K562 (cell line): ENCODE measurements at regions not wholly inside any gene's neighbourhood (a gene's known extent, or its start where the extent isn't known, plus 50 kb on each side); places are given as distances from the start of the nearest gene placed in this dataset.

Experiments
- CCAR2 ChIP-seq: fragments of 200-400 bp; formaldehyde crosslinking; IDR thresholded peaks from 2 replicates; pipeline ENCODE4 v1.6.1; 2017; ENCODE audit warnings: mild to moderate bottlenecking, low read depth, low read length
- NR4A1 ChIP-seq, 2 experiments: fragments of 250-450 bp in 1 of 2; fragments of 450-650 bp in 1 of 2; sonication (Bioruptor Pico) in 1 of 2; IDR thresholded peaks; 2 replicates each; pipeline versions ENCODE4 v1.4.0 to v1.6.1; 2016 to 2020; ENCODE audit warnings: mild to moderate bottlenecking in 2 of 2, missing compliant biosample characterization in 1 of 2, missing genetic modification characterization in 1 of 2, moderate library complexity in 1 of 2
- RAD21 ChIP-seq, 2 experiments: fragments of 250-450 bp in 1 of 2; fragments of 450-650 bp in 1 of 2; sonication (Bioruptor Pico) in 1 of 2; formaldehyde crosslinking in 1 of 2; IDR thresholded peaks in 1 of 2; conservative IDR thresholded peaks in 1 of 2; 2 replicates each; pipeline versions ENCODE4 v1.4.0 to v1.8.0; 2020 to 2022; ENCODE audit warnings: mild to moderate bottlenecking in 2 of 2, moderate library complexity in 1 of 2
- SMARCE1 ChIP-seq: fragments of 450-650 bp; IDR thresholded peaks from 2 replicates; pipeline ENCODE4 v1.7.1; 2016; ENCODE audit warnings: mild to moderate bottlenecking
- TCF3 ChIP-seq: sonication (generic); formaldehyde crosslinking; IDR thresholded peaks from 2 replicates; pipeline ENCODE4 v1.4.0; 2020; ENCODE audit warnings: mild to moderate bottlenecking, missing genetic modification reagents
- TCF7 ChIP-seq: sonication (generic); IDR thresholded peaks from 2 replicates; pipeline ENCODE4 v1.6.1; 2016; ENCODE audit warnings: antibody characterized with exemption, borderline replicate concordance
- TEAD4 ChIP-seq, 2 experiments: sonication (generic) in 1 of 2; formaldehyde crosslinking in 1 of 2; IDR thresholded peaks; 2 replicates each; pipeline versions ENCODE4 v1.6.1 to v1.8.0; 2012 to 2022; ENCODE audit warnings: borderline replicate concordance in 1 of 2, inconsistent platforms in 1 of 2, low read length in 1 of 2, mild to moderate bottlenecking in 1 of 2, missing genetic modification reagents in 1 of 2
- ZNF354B ChIP-seq: fragments of 250-450 bp; sonication (Bioruptor Pico); IDR thresholded peaks from 2 replicates; pipeline ENCODE4 v1.4.0; 2020
- TF ChIP-seq, protein P1 (sequence below): fragments of 250-450 bp; sonication (Bioruptor Pico); IDR thresholded peaks from 2 replicates; pipeline ENCODE4 v1.5.1; 2021; ENCODE audit warnings: mild to moderate bottlenecking
- TF ChIP-seq, protein P2 (sequence below), 3 experiments: fragments of 200-800 bp in 1 of 3; fragments of 250-450 bp in 1 of 3; fragments of 450-650 bp in 1 of 3; sonication (Bioruptor Pico) in 1 of 3; sonication (Bioruptor generic) in 1 of 3; formaldehyde crosslinking in 1 of 3; IDR thresholded peaks; 2 replicates each; pipeline versions ENCODE4 v1.6.1 to v1.8.0; 2016 to 2022; ENCODE audit warnings: mild to moderate bottlenecking in 2 of 3, missing genetic modification characterization in 2 of 3, missing compliant biosample characterization in 1 of 3, moderate library complexity in 1 of 3
- TF ChIP-seq, protein P3 (sequence below), 2 experiments: fragments of 450-650 bp in 1 of 2; sonication (generic) in 1 of 2; formaldehyde crosslinking in 1 of 2; IDR thresholded peaks in 1 of 2; conservative IDR thresholded peaks in 1 of 2; 2 replicates each; pipeline versions ENCODE4 v1.6.1 to v1.8.1; 2016 to 2023; ENCODE audit warnings: mild to moderate bottlenecking in 2 of 2, moderate library complexity in 2 of 2, inconsistent platforms in 1 of 2, missing genetic modification reagents in 1 of 2
- TF ChIP-seq, protein P4 (sequence below): fragments of 450-650 bp; IDR thresholded peaks from 2 replicates; pipeline ENCODE4 v1.6.1; 2016; ENCODE audit warnings: low read depth

DNA sequence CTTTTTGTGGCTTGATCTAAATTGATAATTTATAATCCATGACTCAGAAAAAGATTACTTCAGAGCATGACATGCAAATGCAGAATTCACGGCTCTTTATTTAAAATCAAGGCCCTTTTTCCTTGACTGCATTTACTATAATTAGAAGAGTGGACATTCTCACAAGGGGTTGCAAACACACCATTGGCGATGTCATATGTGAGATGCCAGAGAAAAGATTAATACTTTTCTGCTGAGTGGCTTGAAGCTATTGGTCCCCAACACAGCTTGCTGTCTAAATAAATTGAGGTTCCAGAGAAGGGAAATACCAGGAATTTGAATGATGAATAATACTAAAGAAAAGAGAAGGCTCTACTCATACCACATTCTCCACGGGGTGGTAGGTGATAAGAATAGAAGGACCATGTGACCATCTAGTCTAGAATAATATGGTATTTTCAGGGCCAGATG lies 78.7 kb upstream of the ARID5B start (continued):
- TF ChIP-seq ZNF354B (CRISPR knock-in tag): no peak
- no peak for TF ChIP-seq RAD21 (CRISPR knock-in tag; conservative IDR thresholded peaks at IDR 0.05 in 1 of 2, IDR thresholded peaks at IDR 0.05 in 1 of 2)
- TF ChIP-seq TCF7: no peak
- TF ChIP-seq, protein P1, sequence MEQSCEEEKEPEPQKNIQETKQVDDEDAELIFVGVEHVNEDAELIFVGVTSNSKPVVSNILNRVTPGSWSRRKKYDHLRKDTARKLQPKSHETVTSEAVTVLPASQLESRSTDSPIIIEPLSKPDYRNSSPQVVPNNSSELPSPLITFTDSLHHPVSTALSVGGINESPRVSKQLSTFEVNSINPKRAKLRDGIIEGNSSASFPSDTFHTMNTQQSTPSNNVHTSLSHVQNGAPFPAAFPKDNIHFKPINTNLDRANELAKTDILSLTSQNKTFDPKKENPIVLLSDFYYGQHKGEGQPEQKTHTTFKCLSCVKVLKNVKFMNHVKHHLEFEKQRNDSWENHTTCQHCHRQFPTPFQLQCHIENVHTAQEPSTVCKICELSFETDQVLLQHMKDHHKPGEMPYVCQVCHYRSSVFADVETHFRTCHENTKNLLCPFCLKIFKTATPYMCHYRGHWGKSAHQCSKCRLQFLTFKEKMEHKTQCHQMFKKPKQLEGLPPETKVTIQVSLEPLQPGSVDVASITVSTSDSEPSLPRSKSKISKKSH (CRISPR knock-in tag): no peak
- TF ChIP-seq TCF3 (CRISPR knock-in tag): peak; percentile 22; the same call in 1 of the 2 replicates
- TF ChIP-seq, protein P2, sequence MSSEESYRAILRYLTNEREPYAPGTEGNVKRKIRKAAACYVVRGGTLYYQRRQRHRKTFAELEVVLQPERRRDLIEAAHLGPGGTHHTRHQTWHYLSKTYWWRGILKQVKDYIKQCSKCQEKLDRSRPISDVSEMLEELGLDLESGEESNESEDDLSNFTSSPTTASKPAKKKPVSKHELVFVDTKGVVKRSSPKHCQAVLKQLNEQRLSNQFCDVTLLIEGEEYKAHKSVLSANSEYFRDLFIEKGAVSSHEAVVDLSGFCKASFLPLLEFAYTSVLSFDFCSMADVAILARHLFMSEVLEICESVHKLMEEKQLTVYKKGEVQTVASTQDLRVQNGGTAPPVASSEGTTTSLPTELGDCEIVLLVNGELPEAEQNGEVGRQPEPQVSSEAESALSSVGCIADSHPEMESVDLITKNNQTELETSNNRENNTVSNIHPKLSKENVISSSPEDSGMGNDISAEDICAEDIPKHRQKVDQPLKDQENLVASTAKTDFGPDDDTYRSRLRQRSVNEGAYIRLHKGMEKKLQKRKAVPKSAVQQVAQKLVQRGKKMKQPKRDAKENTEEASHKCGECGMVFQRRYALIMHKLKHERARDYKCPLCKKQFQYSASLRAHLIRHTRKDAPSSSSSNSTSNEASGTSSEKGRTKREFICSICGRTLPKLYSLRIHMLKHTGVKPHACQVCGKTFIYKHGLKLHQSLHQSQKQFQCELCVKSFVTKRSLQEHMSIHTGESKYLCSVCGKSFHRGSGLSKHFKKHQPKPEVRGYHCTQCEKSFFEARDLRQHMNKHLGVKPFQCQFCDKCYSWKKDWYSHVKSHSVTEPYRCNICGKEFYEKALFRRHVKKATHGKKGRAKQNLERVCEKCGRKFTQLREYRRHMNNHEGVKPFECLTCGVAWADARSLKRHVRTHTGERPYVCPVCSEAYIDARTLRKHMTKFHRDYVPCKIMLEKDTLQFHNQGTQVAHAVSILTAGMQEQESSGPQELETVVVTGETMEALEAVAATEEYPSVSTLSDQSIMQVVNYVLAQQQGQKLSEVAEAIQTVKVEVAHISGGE (CRISPR knock-in tag; IDR thresholded peaks at IDR 0.05): no peak
- TF ChIP-seq NR4A1 (CRISPR knock-in tag; IDR thresholded peaks at IDR 0.05): no peak
- TF ChIP-seq NR4A1 (tag; IDR thresholded peaks at IDR 0.05): no peak
- TF ChIP-seq, protein P3, sequence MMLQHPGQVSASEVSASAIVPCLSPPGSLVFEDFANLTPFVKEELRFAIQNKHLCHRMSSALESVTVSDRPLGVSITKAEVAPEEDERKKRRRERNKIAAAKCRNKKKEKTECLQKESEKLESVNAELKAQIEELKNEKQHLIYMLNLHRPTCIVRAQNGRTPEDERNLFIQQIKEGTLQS (IDR thresholded peaks at IDR 0.05): peak; percentile 22; the same call in 1 of the 2 replicates
- TF ChIP-seq, protein P3 (CRISPR knock-in tag; conservative IDR thresholded peaks at IDR 0.05): no peak
- TF ChIP-seq TEAD4 (IDR thresholded peaks at IDR 0.05; ENCODE audit: low read length): peak; percentile 73; the same call in 1 of the 2 replicates
- TF ChIP-seq TEAD4 (CRISPR knock-in tag; IDR thresholded peaks at IDR 0.05; ENCODE audit: borderline replicate concordance): no peak
- TF ChIP-seq, protein P4, sequence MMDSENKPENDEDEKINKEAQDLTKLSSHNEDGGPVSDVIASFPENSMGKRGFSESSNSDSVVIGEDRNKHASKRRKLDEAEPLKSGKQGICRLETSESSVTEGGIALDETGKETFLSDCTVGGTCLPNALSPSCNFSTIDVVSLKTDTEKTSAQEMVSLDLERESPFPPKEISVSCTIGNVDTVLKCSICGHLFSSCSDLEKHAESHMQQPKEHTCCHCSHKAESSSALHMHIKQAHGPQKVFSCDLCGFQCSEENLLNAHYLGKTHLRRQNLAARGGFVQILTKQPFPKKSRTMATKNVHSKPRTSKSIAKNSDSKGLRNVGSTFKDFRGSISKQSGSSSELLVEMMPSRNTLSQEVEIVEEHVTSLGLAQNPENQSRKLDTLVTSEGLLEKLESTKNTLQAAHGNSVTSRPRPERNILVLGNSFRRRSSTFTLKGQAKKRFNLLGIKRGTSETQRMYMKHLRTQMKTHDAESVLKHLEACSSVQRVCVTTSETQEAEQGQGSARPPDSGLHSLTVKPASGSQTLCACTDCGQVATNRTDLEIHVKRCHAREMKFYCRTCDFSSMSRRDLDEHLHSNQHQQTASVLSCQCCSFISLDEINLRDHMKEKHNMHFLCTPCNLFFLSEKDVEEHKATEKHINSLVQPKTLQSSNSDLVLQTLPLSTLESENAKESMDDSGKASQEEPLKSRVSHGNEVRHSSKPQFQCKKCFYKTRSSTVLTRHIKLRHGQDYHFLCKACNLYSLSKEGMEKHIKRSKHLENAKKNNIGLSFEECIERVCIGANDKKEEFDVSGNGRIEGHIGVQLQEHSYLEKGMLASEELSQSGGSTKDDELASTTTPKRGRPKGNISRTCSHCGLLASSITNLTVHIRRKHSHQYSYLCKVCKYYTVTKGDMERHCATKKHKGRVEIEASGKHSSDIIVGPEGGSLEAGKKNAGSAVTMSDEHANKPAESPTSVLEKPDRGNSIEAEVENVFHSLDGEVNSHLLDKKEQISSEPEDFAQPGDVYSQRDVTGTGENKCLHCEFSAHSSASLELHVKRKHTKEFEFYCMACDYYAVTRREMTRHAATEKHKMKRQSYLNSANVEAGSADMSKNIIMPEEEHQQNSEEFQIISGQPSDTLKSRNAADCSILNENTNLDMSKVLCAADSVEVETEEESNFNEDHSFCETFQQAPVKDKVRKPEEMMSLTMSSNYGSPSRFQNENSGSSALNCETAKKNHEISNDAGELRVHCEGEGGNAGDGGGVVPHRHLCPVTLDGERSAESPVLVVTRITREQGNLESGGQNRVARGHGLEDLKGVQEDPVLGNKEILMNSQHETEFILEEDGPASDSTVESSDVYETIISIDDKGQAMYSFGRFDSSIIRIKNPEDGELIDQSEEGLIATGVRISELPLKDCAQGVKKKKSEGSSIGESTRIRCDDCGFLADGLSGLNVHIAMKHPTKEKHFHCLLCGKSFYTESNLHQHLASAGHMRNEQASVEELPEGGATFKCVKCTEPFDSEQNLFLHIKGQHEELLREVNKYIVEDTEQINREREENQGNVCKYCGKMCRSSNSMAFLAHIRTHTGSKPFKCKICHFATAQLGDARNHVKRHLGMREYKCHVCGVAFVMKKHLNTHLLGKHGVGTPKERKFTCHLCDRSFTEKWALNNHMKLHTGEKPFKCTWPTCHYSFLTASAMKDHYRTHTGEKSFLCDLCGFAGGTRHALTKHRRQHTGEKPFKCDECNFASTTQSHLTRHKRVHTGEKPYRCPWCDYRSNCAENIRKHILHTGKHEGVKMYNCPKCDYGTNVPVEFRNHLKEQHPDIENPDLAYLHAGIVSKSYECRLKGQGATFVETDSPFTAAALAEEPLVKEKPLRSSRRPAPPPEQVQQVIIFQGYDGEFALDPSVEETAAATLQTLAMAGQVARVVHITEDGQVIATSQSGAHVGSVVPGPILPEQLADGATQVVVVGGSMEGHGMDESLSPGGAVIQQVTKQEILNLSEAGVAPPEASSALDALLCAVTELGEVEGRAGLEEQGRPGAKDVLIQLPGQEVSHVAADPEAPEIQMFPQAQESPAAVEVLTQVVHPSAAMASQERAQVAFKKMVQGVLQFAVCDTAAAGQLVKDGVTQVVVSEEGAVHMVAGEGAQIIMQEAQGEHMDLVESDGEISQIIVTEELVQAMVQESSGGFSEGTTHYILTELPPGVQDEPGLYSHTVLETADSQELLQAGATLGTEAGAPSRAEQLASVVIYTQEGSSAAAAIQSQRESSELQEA: no peak
- TF ChIP-seq SMARCE1: peak; percentile 61; the same call in 1 of the 2 replicates
- no peak for TF ChIP-seq CCAR2
